GM19025 (cell line): ENCODE measurements at regions not wholly inside any gene's neighbourhood (a gene's known extent, or its start where the extent isn't known, plus 50 kb on each side); places are given as distances from the start of the nearest gene placed in this dataset.

Experiments used
- ATAC-seq: cut with Tn5 transposase; IDR thresholded peaks from one replicate; pipeline ENCODE4 v1.9.1; 2021; ENCODE audit warnings: mild to moderate bottlenecking, low read depth, moderate library complexity; ENCODE audit not compliant: unreplicated experiment

GRCh38 chr10:2871673-2872219, 195.6 kb upstream of the PFKP start:
- no peak for ATAC-seq

- no peak for ATAC-seq
Observed at GRCh38 chr10:2870654-2871053, 196.7 kb upstream of the PFKP start.

DNA sequence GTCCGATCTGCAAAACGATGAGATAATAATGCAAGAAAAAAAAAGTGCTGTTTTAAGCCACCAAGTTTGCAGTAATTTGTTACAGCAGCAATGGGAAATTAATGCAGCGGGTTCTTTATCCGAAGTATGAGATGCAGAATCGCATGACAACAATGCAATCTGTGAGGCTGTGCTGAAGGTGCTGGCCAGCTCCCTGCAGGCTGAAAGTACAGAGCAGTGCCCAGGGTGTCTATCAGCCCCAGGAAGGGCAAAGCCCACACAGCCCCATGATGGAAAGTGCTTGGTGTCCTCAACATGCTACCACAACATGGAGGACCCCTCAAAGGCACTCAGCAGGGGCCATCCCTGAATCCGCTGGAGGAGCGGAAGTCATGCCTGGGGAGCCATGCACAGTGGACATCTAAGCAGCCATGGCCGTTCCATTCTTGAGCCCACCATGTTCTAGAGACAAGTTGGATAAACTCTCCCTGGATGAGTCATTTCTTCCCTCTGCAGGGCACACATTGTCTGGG, 199.5 kb upstream of the PFKP start:
- ATAC-seq: no peak

DNA sequence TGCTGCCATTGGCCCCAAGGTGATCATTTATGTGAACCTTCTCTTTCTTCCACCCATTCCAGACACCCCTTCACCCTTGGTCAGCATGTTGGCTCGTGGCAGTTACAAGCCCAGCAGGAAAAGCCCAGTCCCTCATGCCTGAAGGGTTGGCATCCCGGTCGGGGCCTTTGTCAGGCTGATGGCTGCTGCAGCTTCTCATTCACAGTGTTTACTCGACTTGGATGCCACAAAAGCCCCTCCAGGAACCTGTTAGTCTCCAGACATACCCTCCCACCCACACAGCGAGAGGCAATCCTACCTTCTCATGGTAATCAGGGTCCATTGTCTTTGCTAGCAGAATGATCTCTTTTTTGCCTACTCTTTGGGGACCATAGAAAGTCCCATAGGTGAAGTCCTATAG, 200.8 kb upstream of the PFKP start:
- no peak for ATAC-seq

- ATAC-seq: no peak
Observed at GRCh38 chr10:2861632-2862210, 205.6 kb upstream of the PFKP start.

GRCh38 chr10:2858452-2858851, 208.9 kb upstream of the PFKP start:
- ATAC-seq: no peak

DNA sequence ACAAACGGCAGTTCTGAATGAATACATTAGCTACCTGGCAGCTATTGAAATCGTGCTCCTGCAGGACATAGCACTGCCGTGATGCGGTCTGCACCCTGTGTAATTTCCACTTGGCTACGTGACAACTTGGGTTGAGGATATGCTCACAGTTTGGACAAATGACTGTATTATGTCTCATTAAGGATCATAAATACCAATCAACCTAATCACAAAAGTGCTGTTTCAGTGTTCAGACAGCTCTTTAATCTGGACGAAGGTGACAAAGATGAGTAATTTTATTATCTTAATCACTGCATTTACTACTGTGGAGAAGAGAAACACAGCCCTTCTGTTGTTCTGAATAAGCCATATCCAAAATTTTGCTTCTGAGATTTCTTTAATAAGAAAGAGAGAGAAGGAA, 210.8 kb upstream of the PFKP start:
- no peak for ATAC-seq

DNA sequence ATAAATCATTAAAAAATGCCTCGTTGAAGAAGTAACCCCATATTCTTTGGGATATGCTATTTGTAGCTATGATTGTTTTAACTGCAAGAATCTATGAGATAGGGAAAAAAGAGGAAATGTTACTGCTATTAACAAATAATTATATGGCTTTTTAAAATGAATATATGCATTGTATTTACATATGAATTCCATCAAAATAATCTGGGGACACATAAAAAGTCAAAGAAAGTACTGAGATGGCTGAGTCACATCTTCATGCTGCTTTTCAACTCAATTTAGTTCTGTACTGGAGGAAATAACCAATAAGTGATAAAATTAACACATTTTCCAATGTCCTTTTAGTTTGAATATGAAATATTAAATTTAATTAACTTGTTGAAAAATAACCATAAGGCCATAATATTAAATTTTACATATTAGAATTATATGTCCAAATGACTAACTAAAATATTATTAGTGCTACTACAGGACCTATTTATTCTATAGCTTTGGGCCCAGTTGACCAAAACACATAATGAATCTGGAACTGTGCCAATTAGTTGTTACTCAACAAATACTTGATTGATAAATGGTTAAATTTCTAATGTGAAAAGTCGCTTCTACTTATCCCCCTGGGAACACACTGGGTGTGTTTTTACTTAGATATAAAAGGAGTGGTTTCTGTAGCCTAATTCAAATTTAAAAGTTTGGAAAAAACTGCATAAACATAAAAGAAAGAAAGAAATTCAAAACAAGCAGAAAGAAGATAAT, 214.6 kb upstream of the PFKP start:
- ATAC-seq: no peak

DNA sequence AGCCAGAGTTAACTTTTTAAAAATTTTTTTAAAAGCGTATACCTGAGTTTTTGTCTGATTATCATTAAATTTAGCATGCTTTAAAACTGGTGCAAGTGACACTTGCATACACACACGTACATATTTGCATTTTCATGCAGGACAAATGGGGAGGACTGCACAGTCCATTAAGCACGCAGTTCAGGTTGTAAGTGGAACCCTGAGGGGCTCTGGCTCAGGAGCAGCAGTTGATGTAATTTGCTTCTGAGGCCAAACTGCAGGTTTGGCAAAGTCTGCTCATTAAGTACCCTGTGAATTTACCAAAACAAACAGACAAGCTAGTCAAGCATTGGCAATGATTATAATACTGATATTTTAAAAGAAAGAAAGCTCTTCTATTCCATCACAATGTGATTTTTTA, 215.8 kb upstream of the PFKP start:
- no peak for ATAC-seq

GRCh38 chr10:2850202-2850601, 217.1 kb upstream of the PFKP start:
- no peak for ATAC-seq

GRCh38 chr10:2844925-2845324, 222.4 kb upstream of the PFKP start:
- no peak for ATAC-seq

- ATAC-seq: no peak
Observed at GRCh38 chr10:2839081-2839725, 228.1 kb upstream of the PFKP start.

- ATAC-seq: no peak
Observed at GRCh38 chr10:2837674-2838073, 229.7 kb upstream of the PFKP start.

DNA sequence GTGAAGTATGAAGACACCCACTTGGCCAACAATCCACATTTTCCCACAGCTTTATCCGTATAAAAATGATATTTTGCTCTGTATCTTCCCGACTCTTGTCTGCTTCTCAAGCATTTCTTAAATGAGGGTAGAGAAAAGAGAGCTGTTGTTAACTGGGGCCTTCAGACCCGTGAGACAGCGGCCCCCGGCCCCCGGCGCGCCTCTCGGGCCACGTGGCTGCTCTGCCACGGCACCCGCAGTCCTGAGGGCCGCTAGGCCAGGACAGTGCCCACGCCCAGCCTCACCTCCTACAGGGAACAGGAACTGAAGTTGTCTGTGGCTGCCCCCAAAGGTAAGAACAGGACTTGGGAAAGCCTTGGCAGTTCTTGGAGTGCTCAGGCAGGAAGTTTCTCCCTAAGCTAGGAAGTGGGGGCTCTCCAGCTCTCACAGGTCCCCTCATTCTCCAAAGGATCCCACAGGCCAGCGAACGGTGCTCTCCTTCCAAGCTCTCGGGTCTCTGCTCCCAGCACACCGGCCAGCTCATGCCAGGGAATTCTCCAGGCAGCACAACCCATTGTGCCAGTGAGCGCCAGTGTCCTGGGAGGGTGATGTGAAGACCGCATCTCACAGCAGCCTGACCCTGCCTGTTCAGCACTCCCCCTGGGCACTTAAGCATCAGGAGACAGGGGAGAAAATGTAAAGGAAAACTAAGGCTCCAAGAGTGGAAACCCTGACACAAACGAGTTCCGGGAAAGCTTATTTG, 230.3 kb upstream of the PFKP start:
- ATAC-seq: no peak

DNA sequence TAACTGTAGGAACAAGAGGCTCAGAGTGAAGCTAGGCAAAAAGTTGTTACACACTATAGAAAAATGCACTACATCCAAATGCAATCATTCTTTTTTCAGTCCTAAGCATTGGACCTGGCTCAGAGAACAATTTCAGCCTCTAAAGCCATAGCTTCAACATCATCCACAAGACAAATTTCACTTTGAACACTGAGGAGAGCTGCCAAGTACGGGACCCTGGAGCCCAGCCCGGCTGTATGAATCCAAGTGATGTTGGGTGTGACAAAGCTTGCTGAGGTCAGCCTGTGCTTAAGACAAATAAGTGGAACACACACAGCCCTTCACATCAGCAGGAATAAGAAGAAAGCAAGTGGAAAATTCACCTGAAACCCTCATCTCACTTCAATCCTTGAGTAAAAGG, 233.1 kb upstream of the PFKP start:
- ATAC-seq: no peak

DNA sequence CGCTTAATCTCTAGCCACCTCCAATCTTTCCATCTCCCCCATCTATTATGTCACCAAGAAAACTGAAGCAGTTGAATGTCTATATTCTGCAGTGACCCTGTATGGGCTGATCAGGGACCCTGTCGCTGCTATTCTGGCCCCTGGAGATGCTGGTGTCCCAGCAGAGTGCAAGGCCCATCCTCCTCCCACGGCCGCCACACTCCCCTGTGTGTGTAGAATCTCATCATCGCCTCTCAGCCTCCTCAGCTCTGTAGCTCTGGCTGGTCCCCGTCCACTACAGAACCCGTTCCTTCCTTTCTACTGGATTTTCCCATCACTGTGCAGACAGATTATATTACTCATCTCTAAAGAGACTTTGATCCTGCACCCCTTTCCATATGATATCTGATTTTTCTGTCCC, 235.8 kb upstream of the PFKP start:
- no peak for ATAC-seq

DNA sequence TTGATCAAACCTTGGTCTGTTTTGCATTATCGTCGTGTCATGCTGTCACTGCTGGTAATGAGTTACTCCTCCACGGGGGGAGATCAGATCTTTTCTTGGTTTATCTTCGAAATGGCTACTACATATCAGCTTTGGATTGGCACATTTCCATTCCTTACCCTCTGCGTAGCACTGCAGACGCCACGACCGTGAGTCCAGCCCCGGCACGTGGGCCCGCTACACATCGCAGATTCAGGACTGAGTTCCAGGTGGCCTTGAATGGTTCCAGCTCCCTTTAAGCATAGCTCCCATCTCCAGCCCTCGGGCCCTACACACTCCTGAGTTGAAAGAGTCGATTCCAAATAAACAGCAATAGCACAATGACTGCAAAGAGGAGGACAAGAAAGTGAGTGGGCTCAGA, 238.6 kb upstream of the PFKP start:
- ATAC-seq: no peak

DNA sequence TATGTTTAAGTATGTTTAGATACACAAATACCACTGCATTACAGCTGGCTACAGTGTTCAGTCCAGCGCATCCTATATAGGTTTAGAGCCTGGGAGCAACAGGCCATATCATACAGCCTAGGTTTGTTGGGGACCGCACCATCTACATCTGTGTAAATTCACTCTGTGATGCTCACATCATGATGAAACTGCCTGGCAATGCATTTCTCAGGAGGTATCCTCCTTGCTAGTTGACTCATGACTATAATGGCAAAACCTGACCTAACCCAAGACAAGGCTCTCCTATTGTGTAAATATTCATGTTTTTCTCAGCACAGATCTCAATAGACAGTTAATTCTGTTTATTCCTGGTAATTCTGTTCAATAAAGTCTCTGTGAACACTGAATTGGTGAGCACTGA, 240.7 kb upstream of the PFKP start:
- no peak for ATAC-seq

DNA sequence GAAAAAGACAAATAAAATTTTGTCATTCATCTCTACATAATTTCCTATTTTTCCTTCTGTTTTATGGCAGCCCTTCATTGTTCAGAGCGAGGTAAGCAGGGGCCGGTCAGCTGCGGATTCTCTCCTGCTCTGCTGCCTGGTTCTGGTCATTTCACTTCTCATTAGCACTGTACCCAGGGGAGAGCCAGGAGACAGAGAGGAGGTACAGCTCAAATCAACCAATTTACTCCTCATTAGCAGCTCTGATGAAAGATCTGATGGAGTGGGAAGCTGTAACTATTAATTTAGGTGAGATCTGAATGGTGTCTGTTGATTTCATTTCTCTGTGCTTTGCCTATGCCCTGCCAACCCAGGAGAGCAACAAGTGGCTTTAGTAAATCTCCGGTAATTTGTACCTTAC, 241.5 kb upstream of the PFKP start:
- no peak for ATAC-seq

DNA sequence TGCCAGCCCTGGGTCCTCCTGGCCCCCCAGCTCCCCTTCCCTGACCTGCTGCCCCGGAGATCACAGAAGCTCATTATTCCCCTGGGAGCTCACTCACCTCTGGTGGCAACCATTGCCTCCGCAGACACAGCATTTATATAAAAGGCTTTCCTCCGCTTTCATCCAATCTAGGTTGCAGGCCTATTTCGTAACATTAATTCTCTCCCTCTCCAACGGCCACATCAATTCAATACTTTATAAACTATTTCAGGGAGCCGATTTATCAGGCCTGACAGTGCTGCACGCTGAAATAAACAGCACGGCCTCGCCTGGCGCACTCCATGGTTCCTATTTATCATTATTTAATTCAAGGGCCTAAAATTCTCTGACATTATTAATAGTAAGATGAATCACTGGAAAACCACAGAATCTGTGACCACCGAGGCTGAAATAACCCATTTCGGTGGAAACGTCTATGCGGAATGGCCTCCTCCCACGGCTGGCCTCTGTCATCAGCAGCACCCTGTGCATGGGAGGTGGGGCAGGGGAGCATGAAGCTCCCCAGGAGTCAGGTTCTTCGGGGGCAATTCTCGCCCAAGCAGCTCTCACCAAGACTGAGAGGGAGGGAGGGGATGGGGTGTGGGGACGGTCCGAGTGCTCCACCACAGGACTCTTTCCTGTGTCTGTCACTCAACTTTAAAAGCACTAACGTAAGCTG, 249.3 kb upstream of the PFKP start:
- ATAC-seq: no peak
